WTC11 (cell line): ENCODE measurements at regions not wholly inside any gene's neighbourhood (a gene's known extent, or its start where the extent isn't known, plus 50 kb on each side); places are given as distances from the start of the nearest gene placed in this dataset.

ENCODE experiments used
- ATAC-seq: fragments of 200-7000 bp; cut with Tn5 transposase; 2 replicates; pipeline ENCODE4 v1.10.0; 2021; ENCODE audit warnings: mild to moderate bottlenecking, moderate library complexity
- CTCF ChIA-PET: fragments of 300-600 bp; sonication (Branson Sonifier 250); formaldehyde crosslinking; loops from one replicate; lab custom pipeline; 2021; ENCODE audit warnings: antibody characterized with exemption; lab: Charles Lee
- POLR2A ChIA-PET: fragments of 350-600 bp; sonication (Branson Sonifier 250); formaldehyde crosslinking; loops from one replicate; lab custom pipeline; 2021; ENCODE audit warnings: antibody characterized with exemption; lab: Charles Lee
- DNase-seq: peaks from one replicate; pipeline ENCODE4 v3.0.0; 2021; ENCODE audit warnings: low spot score
- H3K27ac Mint-ChIP-seq: 2 replicates; pipeline ENCODE4 v1.8.0; 2021; ENCODE audit warnings: mixed read lengths
- H3K27me3 Mint-ChIP-seq: 2 replicates; pipeline ENCODE4 v1.8.0; 2021; ENCODE audit warnings: low read depth, mild to moderate bottlenecking, moderate library complexity, mixed read lengths
- H3K36me3 Mint-ChIP-seq: 2 replicates; pipeline ENCODE4 v1.8.0; 2021; ENCODE audit warnings: mixed read lengths
- H3K4me1 Mint-ChIP-seq: 2 replicates; pipeline ENCODE4 v1.8.0; 2022; ENCODE audit warnings: mixed read lengths
- H3K4me3 Mint-ChIP-seq: 2 replicates; pipeline ENCODE4 v1.8.0; 2021; ENCODE audit warnings: mild to moderate bottlenecking, moderate library complexity, mixed read lengths
- H3K9me3 Mint-ChIP-seq: 2 replicates; pipeline ENCODE4 v1.8.0; 2021; ENCODE audit warnings: mixed read lengths
- ATF2 ChIP-seq: sonication (generic); formaldehyde crosslinking; IDR thresholded peaks from 2 replicates; pipeline ENCODE4 v1.8.1; 2022; ENCODE audit warnings: low read depth, missing genetic modification reagents, borderline replicate concordance
- ATF6 ChIP-seq: sonication (generic); formaldehyde crosslinking; IDR thresholded peaks from 2 replicates; pipeline ENCODE4 v1.8.1; 2023; ENCODE audit warnings: mild to moderate bottlenecking, missing genetic modification reagents
- CREM ChIP-seq: sonication (generic); formaldehyde crosslinking; IDR thresholded peaks from 2 replicates; pipeline ENCODE4 v1.8.1; 2022; ENCODE audit warnings: mild to moderate bottlenecking, missing genetic modification reagents, moderate library complexity
- ESRRA ChIP-seq: sonication (generic); formaldehyde crosslinking; IDR thresholded peaks from 2 replicates; pipeline ENCODE4 v1.8.1; 2022; ENCODE audit warnings: mild to moderate bottlenecking, missing genetic modification reagents, borderline replicate concordance
- FOXJ3 ChIP-seq: sonication (generic); formaldehyde crosslinking; IDR thresholded peaks from 2 replicates; pipeline ENCODE4 v1.9.0; 2021; ENCODE audit warnings: missing genetic modification reagents, mild to moderate bottlenecking, borderline replicate concordance
- GABPB1 ChIP-seq: sonication (generic); formaldehyde crosslinking; IDR thresholded peaks from 2 replicates; pipeline ENCODE4 v1.8.1; 2023; ENCODE audit warnings: mild to moderate bottlenecking, missing genetic modification reagents
- GRHL2 ChIP-seq: fragments of 250-450 bp; sonication (Bioruptor Pico); IDR thresholded peaks from 2 replicates; pipeline ENCODE4 v1.8.0; 2022; ENCODE audit warnings: mild to moderate bottlenecking, moderate library complexity; ENCODE audit not compliant: insufficient replicate concordance, severe bottlenecking
- HMGXB4 ChIP-seq: sonication (generic); formaldehyde crosslinking; IDR thresholded peaks from 2 replicates; pipeline ENCODE4 v1.8.1; 2023; ENCODE audit warnings: mild to moderate bottlenecking, moderate library complexity, missing genetic modification reagents
- MYBL2 ChIP-seq: sonication (generic); formaldehyde crosslinking; IDR thresholded peaks from 2 replicates; pipeline ENCODE4 v1.8.1; 2023; ENCODE audit warnings: mild to moderate bottlenecking, moderate library complexity, missing genetic modification reagents
- NFE2L1 ChIP-seq: sonication (generic); formaldehyde crosslinking; IDR thresholded peaks from 2 replicates; pipeline ENCODE4 v1.8.1; 2023; ENCODE audit warnings: missing genetic modification reagents
- NR1H2 ChIP-seq: sonication (generic); formaldehyde crosslinking; IDR thresholded peaks from 2 replicates; pipeline ENCODE4 v1.9.0; 2021; ENCODE audit warnings: mild to moderate bottlenecking, moderate library complexity, missing genetic modification reagents
- SMAD3 ChIP-seq: sonication (generic); formaldehyde crosslinking; IDR thresholded peaks from 2 replicates; pipeline ENCODE4 v1.8.0; 2022; ENCODE audit warnings: missing genetic modification reagents, mild to moderate bottlenecking, borderline replicate concordance
- TEAD1 ChIP-seq: sonication (generic); formaldehyde crosslinking; IDR thresholded peaks from 2 replicates; pipeline ENCODE4 v1.8.0; 2022; ENCODE audit warnings: mild to moderate bottlenecking, missing genetic modification reagents
- TP53 ChIP-seq: sonication (generic); formaldehyde crosslinking; IDR thresholded peaks from 2 replicates; pipeline ENCODE4 v1.8.1; 2023; ENCODE audit warnings: mild to moderate bottlenecking, missing genetic modification reagents
- ZBTB43 ChIP-seq: sonication (generic); formaldehyde crosslinking; IDR thresholded peaks from 2 replicates; pipeline ENCODE4 v1.8.1; 2023; ENCODE audit warnings: mild to moderate bottlenecking, missing genetic modification reagents
- ZNF263 ChIP-seq: sonication (generic); formaldehyde crosslinking; IDR thresholded peaks from 2 replicates; pipeline ENCODE4 v1.8.1; 2022; ENCODE audit warnings: low read depth, mild to moderate bottlenecking, moderate library complexity, missing genetic modification reagents
- TF ChIP-seq, protein P1 (sequence below): sonication (generic); formaldehyde crosslinking; IDR thresholded peaks from 2 replicates; pipeline ENCODE4 v1.8.1; 2022; ENCODE audit warnings: mild to moderate bottlenecking, missing genetic modification reagents, moderate library complexity, borderline replicate concordance
- TF ChIP-seq, protein P2 (sequence below): sonication (generic); formaldehyde crosslinking; IDR thresholded peaks from 2 replicates; pipeline ENCODE4 v1.8.0; 2023; ENCODE audit warnings: missing genetic modification reagents
- TF ChIP-seq, protein P3 (sequence below): sonication (generic); formaldehyde crosslinking; IDR thresholded peaks from 2 replicates; pipeline ENCODE4 v1.8.1; 2022; ENCODE audit warnings: missing genetic modification reagents, borderline replicate concordance

DNA sequence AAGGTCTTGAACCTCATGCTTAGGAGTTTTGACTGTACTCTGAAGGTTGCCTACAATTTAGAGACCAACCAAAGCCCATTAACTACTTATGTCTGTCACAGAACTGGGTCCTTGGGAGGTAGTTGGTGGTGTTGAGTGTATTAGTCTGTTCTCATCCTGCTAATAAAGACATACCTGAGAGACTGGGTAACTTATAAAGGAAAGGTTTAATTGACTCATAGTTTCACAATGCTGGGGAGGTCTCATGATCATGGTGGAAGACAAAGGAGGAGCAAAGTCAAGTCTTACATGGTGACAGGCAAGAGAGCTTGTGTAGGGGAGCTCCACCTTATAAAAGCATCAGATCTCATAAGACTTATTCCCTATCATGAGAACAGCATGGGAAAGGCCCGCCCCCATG is 319.6 kb upstream of the ZMIZ1 start:
- Mint-ChIP-seq H3K4me1 (peaks cover 9% of the 10 kb centered on the region), H3K27ac (no peak overlapping the region), H3K4me3 (no peak overlapping the region), H3K9me3 (peaks cover 7% of the 10 kb centered on the region), H3K36me3 (no peaks in the 10 kb centered on the region), H3K27me3 (no peaks in the 10 kb centered on the region; the same call in none of the 2 replicates)
- no peak for ATAC-seq
- TF ChIP-seq FOXJ3 (CRISPR knock-in tag): no peak
- no peak for TF ChIP-seq TP53 (CRISPR knock-in tag)
- TF ChIP-seq, protein P1, sequence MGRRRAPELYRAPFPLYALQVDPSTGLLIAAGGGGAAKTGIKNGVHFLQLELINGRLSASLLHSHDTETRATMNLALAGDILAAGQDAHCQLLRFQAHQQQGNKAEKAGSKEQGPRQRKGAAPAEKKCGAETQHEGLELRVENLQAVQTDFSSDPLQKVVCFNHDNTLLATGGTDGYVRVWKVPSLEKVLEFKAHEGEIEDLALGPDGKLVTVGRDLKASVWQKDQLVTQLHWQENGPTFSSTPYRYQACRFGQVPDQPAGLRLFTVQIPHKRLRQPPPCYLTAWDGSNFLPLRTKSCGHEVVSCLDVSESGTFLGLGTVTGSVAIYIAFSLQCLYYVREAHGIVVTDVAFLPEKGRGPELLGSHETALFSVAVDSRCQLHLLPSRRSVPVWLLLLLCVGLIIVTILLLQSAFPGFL: no peak
- TF ChIP-seq, protein P2, sequence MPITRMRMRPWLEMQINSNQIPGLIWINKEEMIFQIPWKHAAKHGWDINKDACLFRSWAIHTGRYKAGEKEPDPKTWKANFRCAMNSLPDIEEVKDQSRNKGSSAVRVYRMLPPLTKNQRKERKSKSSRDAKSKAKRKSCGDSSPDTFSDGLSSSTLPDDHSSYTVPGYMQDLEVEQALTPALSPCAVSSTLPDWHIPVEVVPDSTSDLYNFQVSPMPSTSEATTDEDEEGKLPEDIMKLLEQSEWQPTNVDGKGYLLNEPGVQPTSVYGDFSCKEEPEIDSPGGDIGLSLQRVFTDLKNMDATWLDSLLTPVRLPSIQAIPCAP: no peak
- TF ChIP-seq ZBTB43: no peak
- TF ChIP-seq TEAD1 (CRISPR knock-in tag): no peak
- no peak for TF ChIP-seq MYBL2 (CRISPR knock-in tag)
- TF ChIP-seq ESRRA (CRISPR knock-in tag): no peak
- TF ChIP-seq, protein P3, sequence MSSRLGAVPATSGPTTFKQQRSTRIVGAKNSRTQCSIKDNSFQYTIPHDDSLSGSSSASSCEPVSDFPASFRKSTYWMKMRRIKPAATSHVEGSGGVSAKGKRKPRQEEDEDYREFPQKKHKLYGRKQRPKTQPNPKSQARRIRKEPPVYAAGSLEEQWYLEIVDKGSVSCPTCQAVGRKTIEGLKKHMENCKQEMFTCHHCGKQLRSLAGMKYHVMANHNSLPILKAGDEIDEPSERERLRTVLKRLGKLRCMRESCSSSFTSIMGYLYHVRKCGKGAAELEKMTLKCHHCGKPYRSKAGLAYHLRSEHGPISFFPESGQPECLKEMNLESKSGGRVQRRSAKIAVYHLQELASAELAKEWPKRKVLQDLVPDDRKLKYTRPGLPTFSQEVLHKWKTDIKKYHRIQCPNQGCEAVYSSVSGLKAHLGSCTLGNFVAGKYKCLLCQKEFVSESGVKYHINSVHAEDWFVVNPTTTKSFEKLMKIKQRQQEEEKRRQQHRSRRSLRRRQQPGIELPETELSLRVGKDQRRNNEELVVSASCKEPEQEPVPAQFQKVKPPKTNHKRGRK (CRISPR knock-in tag): no peak
- POLR2A ChIA-PET: no interaction called here
- no peak for DNase-seq
- CTCF ChIA-PET: no interaction called here

DNA sequence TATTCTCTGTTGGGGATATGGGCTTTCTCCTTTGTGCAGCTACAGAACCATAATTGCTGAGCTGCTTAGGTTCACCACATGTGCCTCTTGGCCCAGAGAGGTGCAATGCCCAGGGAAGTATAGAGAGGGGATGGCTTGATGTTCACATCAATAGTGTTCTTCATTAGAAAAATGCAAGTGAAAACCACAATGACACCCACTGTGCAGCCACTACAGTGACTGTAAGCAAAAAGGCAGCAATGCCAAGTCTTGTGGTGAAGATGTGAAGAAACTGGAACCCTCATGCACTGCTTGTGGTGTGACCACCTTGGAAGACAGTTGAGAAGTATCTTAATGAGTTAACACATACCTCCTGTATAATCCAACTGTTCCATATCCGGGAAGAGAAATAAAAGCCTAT is 318.9 kb upstream of the ZMIZ1 start:
- peaks cover 7% of the 10 kb centered on the region for H3K9me3 Mint-ChIP-seq
- no peak for TF ChIP-seq NR1H2 (CRISPR knock-in tag)
- no peak for TF ChIP-seq ZNF263 (CRISPR knock-in tag)
- TF ChIP-seq ATF2 (CRISPR knock-in tag): no peak
- no peak for TF ChIP-seq GABPB1 (CRISPR knock-in tag)
- TF ChIP-seq HMGXB4 (CRISPR knock-in tag): no peak
- ChIA-PET CTCF (no interaction called here), POLR2A (no interaction called here)
- ATAC-seq (no peak), DNase-seq (no peak)
- no peak overlapping the region for H3K4me3 Mint-ChIP-seq
- peaks cover 16% of the 10 kb centered on the region for H3K4me1 Mint-ChIP-seq
- H3K27ac Mint-ChIP-seq: no peak overlapping the region
- H3K27me3 Mint-ChIP-seq: no peaks in the 10 kb centered on the region; the same call in none of the 2 replicates
- H3K36me3 Mint-ChIP-seq: no peaks in the 10 kb centered on the region

DNA sequence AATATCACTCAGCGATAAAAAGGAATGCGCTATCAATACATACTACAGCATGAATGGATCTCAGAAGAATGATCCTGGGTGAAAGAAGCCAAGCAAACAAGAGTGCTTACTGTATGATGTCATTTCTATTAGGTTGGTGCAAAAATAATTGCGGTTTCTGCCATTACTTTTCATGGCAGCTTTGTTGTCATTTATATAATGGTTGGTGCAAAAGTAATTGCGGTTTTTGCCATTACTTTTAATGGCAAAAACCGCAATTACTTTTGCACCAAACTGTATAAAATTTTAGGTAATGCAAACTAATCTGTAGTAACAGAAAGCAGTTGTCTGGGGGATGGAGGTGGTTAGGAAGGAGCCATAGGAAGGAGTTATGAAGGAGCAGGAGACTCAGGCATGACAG is 318.3 kb upstream of the ZMIZ1 start:
- H3K4me3 Mint-ChIP-seq: no peak overlapping the region
- H3K36me3 Mint-ChIP-seq: no peaks in the 10 kb centered on the region
- peaks cover 21% of the 10 kb centered on the region for H3K4me1 Mint-ChIP-seq
- POLR2A ChIA-PET: no interaction called here
- no peak overlapping the region for H3K27ac Mint-ChIP-seq
- no peaks in the 10 kb centered on the region; the same call in none of the 2 replicates for H3K27me3 Mint-ChIP-seq
- ATAC-seq: no peak
- DNase-seq: no peak
- H3K9me3 Mint-ChIP-seq: peaks cover 7% of the 10 kb centered on the region
- CTCF ChIA-PET: no interaction called here
- TF ChIP-seq SMAD3 (CRISPR knock-in tag) (no peak), CREM (no peak), ATF6 (CRISPR knock-in tag) (no peak), GRHL2 (CRISPR knock-in tag) (no peak), NFE2L1 (CRISPR knock-in tag) (no peak)
